DOHH2 (cell line): ENCODE measurements at regions not wholly inside any gene's neighbourhood (a gene's known extent, or its start where the extent isn't known, plus 50 kb on each side); places are given as distances from the start of the nearest gene placed in this dataset.

Experiments used
- EZH2phosphoT487 ChIP-seq: fragments of 200-600 bp; sonication (generic); IDR thresholded peaks from 2 replicates; pipeline ENCODE4 v1.6.1; 2017; ENCODE audit warnings: borderline replicate concordance, mild to moderate bottlenecking, antibody characterized with exemption, low read length, moderate library complexity, mixed read lengths
- TF ChIP-seq, protein P1 (sequence below): fragments of 200-600 bp; sonication (generic); IDR thresholded peaks from one replicate; pipeline ENCODE4 v1.5.1; 2014; ENCODE audit warnings: antibody characterized with exemption, mild to moderate bottlenecking, low read depth, low read length; ENCODE audit not compliant: poor library complexity, severe bottlenecking

DNA sequence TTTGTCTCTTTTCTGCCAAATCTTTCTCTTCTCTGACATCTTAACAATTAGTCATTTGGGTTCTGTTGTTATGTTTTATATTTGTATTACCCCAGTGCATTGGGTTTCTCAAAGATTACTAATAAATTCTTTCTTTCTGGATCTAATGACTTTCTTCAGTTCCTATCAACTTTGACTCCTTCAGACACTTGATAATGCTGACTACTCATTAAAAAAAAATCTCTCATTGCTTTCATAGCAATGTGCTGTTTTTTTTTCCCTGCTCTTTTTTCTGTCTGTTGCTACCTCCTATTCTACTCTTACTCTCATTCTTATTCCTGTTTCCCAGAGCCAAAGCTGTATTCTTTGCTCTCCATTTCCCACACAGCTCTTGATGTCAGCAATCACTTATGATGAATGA lies 81.3 kb upstream of the MAP3K7 start:
- TF ChIP-seq, protein P1, sequence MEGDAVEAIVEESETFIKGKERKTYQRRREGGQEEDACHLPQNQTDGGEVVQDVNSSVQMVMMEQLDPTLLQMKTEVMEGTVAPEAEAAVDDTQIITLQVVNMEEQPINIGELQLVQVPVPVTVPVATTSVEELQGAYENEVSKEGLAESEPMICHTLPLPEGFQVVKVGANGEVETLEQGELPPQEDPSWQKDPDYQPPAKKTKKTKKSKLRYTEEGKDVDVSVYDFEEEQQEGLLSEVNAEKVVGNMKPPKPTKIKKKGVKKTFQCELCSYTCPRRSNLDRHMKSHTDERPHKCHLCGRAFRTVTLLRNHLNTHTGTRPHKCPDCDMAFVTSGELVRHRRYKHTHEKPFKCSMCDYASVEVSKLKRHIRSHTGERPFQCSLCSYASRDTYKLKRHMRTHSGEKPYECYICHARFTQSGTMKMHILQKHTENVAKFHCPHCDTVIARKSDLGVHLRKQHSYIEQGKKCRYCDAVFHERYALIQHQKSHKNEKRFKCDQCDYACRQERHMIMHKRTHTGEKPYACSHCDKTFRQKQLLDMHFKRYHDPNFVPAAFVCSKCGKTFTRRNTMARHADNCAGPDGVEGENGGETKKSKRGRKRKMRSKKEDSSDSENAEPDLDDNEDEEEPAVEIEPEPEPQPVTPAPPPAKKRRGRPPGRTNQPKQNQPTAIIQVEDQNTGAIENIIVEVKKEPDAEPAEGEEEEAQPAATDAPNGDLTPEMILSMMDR, result no peak
- TF ChIP-seq EZH2phosphoT487, result no peak
